CD8-positive, alpha-beta memory T cell (primary cell): ENCODE measurements at regions not wholly inside any gene's neighbourhood (a gene's known extent, or its start where the extent isn't known, plus 50 kb on each side); places are given as distances from the start of the nearest gene placed in this dataset.

Experiments
- CTCF ChIA-PET: fragments of 350-600 bp; sonication (Branson Sonifier 250); formaldehyde crosslinking; loops from one replicate; lab custom pipeline; 2021; ENCODE audit warnings: antibody characterized with exemption; lab: Charles Lee
- POLR2A ChIA-PET: fragments of 350-600 bp; sonication (Branson Sonifier 250); formaldehyde crosslinking; loops from one replicate; lab custom pipeline; 2021; ENCODE audit warnings: antibody characterized with exemption; lab: Charles Lee
- DNase-seq, 5 donors: peaks; one replicate each; pipeline versions ENCODE4 v3.0.0 to v3.0.0-alpha.2; 2020 to 2022; ENCODE audit warnings: mixed read lengths in 1 of 5
- H3K27ac ChIP-seq: one replicate; pipeline ENCODE4 v1.7.0; 2013; ENCODE audit warnings: low read depth, mild to moderate bottlenecking, low read length, moderate library complexity
- H3K27me3 ChIP-seq: 2 replicates; pipeline ENCODE4 v1.7.0; 2013; ENCODE audit warnings: low read length, mild to moderate bottlenecking; ENCODE audit not compliant: insufficient read depth, poor library complexity, severe bottlenecking
- H3K36me3 ChIP-seq: 2 replicates; pipeline ENCODE4 v1.7.0; 2013; ENCODE audit warnings: mild to moderate bottlenecking, low read length, moderate library complexity; ENCODE audit not compliant: insufficient read depth
- H3K4me1 ChIP-seq: 2 replicates; pipeline ENCODE4 v1.7.0; 2013; ENCODE audit warnings: mild to moderate bottlenecking, low read length, moderate library complexity; ENCODE audit not compliant: insufficient read depth
- H3K4me3 ChIP-seq: 2 replicates; pipeline ENCODE4 v1.7.0; 2013; ENCODE audit warnings: mild to moderate bottlenecking, low read length
- H3K9me3 ChIP-seq: 2 replicates; pipeline ENCODE4 v1.7.0; 2013; ENCODE audit warnings: mild to moderate bottlenecking, low read length
- H3K27ac Mint-ChIP-seq, 8 donors: one replicate each; pipeline ENCODE4 v1.8.0; 2020 to 2021; ENCODE audit warnings: mixed read lengths in 8 of 8, mild to moderate bottlenecking in 6 of 8, inconsistent platforms in 3 of 8, moderate library complexity in 3 of 8
- H3K27me3 Mint-ChIP-seq, 2 donors: one replicate each; pipeline ENCODE4 v1.8.0; 2020 to 2021; ENCODE audit warnings: mixed read lengths in 2 of 2, mild to moderate bottlenecking in 1 of 2, moderate library complexity in 1 of 2
- H3K36me3 Mint-ChIP-seq, 3 donors: one replicate each; pipeline ENCODE4 v1.8.0; 2020 to 2021; ENCODE audit warnings: mixed read lengths in 3 of 3, inconsistent platforms in 1 of 3, mild to moderate bottlenecking in 1 of 3
- H3K4me1 Mint-ChIP-seq, 3 donors: one replicate each; pipeline ENCODE4 v1.8.0; 2020 to 2021; ENCODE audit warnings: mixed read lengths in 3 of 3, inconsistent platforms in 1 of 3, mild to moderate bottlenecking in 1 of 3
- H3K4me3 Mint-ChIP-seq, 7 donors: one replicate each; pipeline ENCODE4 v1.8.0; 2020 to 2021; ENCODE audit warnings: mixed read lengths in 7 of 7, mild to moderate bottlenecking in 6 of 7, moderate library complexity in 4 of 7, inconsistent platforms in 2 of 7
- H3K9me3 Mint-ChIP-seq, 5 donors: one replicate each; pipeline ENCODE4 v1.8.0; 2020 to 2022; ENCODE audit warnings: mixed read lengths in 5 of 5, mild to moderate bottlenecking in 3 of 5, moderate library complexity in 2 of 5, inconsistent platforms in 1 of 5

DNA sequence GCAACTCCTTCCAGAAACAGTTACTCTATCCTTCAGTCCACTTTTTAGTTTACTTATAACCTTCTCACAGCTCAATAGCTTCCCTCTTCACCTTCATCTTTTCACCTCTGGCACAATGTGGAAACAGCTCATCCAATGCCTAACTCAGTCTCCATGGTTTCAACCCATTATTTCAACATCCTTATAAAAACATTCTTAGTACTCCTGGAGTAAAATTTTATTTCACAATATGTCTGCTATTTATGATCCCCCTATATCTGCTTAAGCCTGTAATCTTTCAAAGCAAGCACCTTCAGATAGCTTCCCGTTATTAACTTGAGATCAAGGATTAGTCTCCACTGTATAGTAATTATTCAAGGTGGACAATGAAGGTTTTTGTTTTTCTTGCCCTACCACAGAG, 156.3 kb downstream of the GASK1B start:
- H3K27me3 ChIP-seq, result no peaks in the 10 kb centered on the region
- no peaks in the 10 kb centered on the region for H3K4me1 Mint-ChIP-seq
- H3K9me3 Mint-ChIP-seq, result peaks cover 0 to 3% (median 0%) of the 10 kb centered on the region in 5 donors
- ChIA-PET CTCF (no interaction called here), POLR2A (no interaction called here)
- H3K9me3 ChIP-seq, result no peaks in the 10 kb centered on the region
- H3K27ac ChIP-seq, result no peak overlapping the region
- H3K4me3 Mint-ChIP-seq, result no peak overlapping the region
- H3K27ac Mint-ChIP-seq, result no peak overlapping the region
- H3K36me3 Mint-ChIP-seq, result no peaks in the 10 kb centered on the region
- H3K27me3 Mint-ChIP-seq, result no peaks in the 10 kb centered on the region
- H3K4me1 ChIP-seq, result no peaks in the 10 kb centered on the region
- DNase-seq, result no peak
- H3K4me3 ChIP-seq, result no peak overlapping the region
- no peaks in the 10 kb centered on the region for H3K36me3 ChIP-seq

- no peaks in the 10 kb centered on the region for H3K4me1 ChIP-seq
- DNase-seq, result no peak
- H3K27me3 Mint-ChIP-seq, result no peaks in the 10 kb centered on the region
- H3K36me3 ChIP-seq, result no peaks in the 10 kb centered on the region
- POLR2A ChIA-PET, result no interaction called here
- no peaks in the 10 kb centered on the region for H3K4me1 Mint-ChIP-seq
- H3K4me3 ChIP-seq, result no peak overlapping the region
- no peaks in the 10 kb centered on the region for H3K9me3 ChIP-seq
- H3K9me3 Mint-ChIP-seq, result peaks cover 0 to 3% (median 0%) of the 10 kb centered on the region in 5 donors
- no peak overlapping the region for H3K27ac ChIP-seq
- H3K27me3 ChIP-seq, result no peaks in the 10 kb centered on the region
- CTCF ChIA-PET, result no interaction called here
- H3K27ac Mint-ChIP-seq, result no peak overlapping the region
- H3K4me3 Mint-ChIP-seq, result no peak overlapping the region
- H3K36me3 Mint-ChIP-seq, result no peaks in the 10 kb centered on the region
Measured at GRCh38 chr4:158015241-158015640, 157.6 kb downstream of the GASK1B start.

- H3K36me3 ChIP-seq, result no peaks in the 10 kb centered on the region
- no peaks in the 10 kb centered on the region for H3K27me3 ChIP-seq
- H3K36me3 Mint-ChIP-seq, result no peaks in the 10 kb centered on the region
- no peaks in the 10 kb centered on the region for H3K4me1 Mint-ChIP-seq
- no peak for DNase-seq
- H3K4me3 Mint-ChIP-seq, result no peak overlapping the region
- no peaks in the 10 kb centered on the region for H3K9me3 ChIP-seq
- H3K4me3 ChIP-seq, result no peak overlapping the region
- CTCF ChIA-PET, result no interaction called here
- H3K4me1 ChIP-seq, result no peaks in the 10 kb centered on the region
- no peak overlapping the region for H3K27ac Mint-ChIP-seq
- peaks cover 0 to 3% (median 0%) of the 10 kb centered on the region in 5 donors for H3K9me3 Mint-ChIP-seq
- POLR2A ChIA-PET, result no interaction called here
- no peaks in the 10 kb centered on the region for H3K27me3 Mint-ChIP-seq
- H3K27ac ChIP-seq, result no peak overlapping the region
Measured at GRCh38 chr4:158013858-158014257, 159.0 kb downstream of the GASK1B start.

DNA sequence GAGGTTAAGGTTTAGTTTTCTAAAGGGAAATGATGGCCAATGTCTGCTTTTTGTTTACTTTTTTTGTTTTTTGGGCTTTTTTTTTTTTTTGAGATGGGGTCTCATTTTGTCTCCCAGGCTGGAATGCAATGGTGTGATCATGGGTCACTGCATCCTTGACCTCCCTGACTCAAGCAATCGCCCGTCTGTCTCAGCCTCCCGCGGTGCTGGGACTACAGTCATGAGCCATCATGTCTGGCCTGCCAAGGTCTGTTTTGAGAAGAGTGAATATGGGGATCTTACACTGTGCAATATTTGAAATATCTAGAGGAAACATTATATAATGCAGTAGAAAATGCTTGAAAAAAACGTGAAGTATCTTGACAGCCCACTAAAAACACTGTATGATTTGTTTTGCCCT, 162.5 kb downstream of the GASK1B start:
- Histone ChIP-seq H3K27ac (no peak overlapping the region), H3K27me3 (no peaks in the 10 kb centered on the region), H3K4me3 (no peak overlapping the region), H3K4me1 (no peaks in the 10 kb centered on the region), H3K9me3 (no peaks in the 10 kb centered on the region), H3K36me3 (no peaks in the 10 kb centered on the region)
- H3K27ac Mint-ChIP-seq, result no peak overlapping the region
- ChIA-PET CTCF (no interaction called here), POLR2A (no interaction called here)
- H3K36me3 Mint-ChIP-seq, result no peaks in the 10 kb centered on the region
- no peak for DNase-seq
- H3K9me3 Mint-ChIP-seq, result peaks cover 0 to 3% (median 0%) of the 10 kb centered on the region in 5 donors
- no peaks in the 10 kb centered on the region for H3K4me1 Mint-ChIP-seq
- H3K27me3 Mint-ChIP-seq, result no peaks in the 10 kb centered on the region
- no peak overlapping the region for H3K4me3 Mint-ChIP-seq

GRCh38 chr4:158008551-158009218, 164.1 kb downstream of the GASK1B start:
- peaks cover 0 to 5% (median 0%) of the 10 kb centered on the region in 5 donors for H3K9me3 Mint-ChIP-seq

DNA sequence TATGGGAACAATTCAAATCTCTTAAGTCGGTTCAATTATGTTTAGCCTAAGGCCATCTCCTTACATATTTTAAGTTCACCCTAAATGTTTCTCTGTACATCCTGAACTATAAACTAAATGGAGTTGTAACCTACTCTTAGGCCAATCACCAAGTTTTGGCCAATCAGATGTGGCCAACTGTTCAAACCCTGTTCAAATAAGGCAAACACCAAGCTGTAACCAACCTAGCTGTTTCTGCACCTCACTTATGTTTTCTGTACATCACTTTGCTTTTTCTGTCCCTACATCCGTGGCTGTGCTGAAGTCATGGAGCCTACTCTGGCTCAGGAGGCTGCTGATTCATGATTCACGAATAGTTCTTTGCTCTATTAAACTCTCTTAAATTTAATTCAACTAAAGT, 165.3 kb downstream of the GASK1B start:
- DNase-seq, result no peak
- Histone ChIP-seq H3K27ac (no peak overlapping the region), H3K4me3 (no peak overlapping the region), H3K4me1 (no peaks in the 10 kb centered on the region), H3K9me3 (no peaks in the 10 kb centered on the region), H3K27me3 (no peaks in the 10 kb centered on the region), H3K36me3 (no peaks in the 10 kb centered on the region)
- H3K27ac Mint-ChIP-seq, result no peak overlapping the region
- H3K27me3 Mint-ChIP-seq, result no peaks in the 10 kb centered on the region
- H3K4me1 Mint-ChIP-seq, result no peaks in the 10 kb centered on the region
- POLR2A ChIA-PET, result no interaction called here
- no peaks in the 10 kb centered on the region for H3K36me3 Mint-ChIP-seq
- H3K4me3 Mint-ChIP-seq, result no peak overlapping the region
- H3K9me3 Mint-ChIP-seq, result peaks cover 0 to 5% (median 0%) of the 10 kb centered on the region in 5 donors
- CTCF ChIA-PET, result no interaction called here

More at GRCh38 chr4:158008551-158009218, 164.1 kb downstream of the GASK1B start:
- CTCF ChIA-PET, result no interaction called here
- no peaks in the 10 kb centered on the region for H3K27me3 ChIP-seq
- Mint-ChIP-seq H3K27me3 (no peaks in the 10 kb centered on the region), H3K36me3 (no peaks in the 10 kb centered on the region), H3K27ac (no peak overlapping the region), H3K4me1 (no peaks in the 10 kb centered on the region), H3K4me3 (no peak overlapping the region)
- no peak overlapping the region for H3K27ac ChIP-seq
- H3K36me3 ChIP-seq, result no peaks in the 10 kb centered on the region
- no peaks in the 10 kb centered on the region for H3K9me3 ChIP-seq
- POLR2A ChIA-PET, result no interaction called here
- no peak overlapping the region for H3K4me3 ChIP-seq
- DNase-seq, result no peak
- no peaks in the 10 kb centered on the region for H3K4me1 ChIP-seq

- no peak overlapping the region for H3K4me3 ChIP-seq
- H3K4me3 Mint-ChIP-seq, result no peak overlapping the region
- H3K9me3 Mint-ChIP-seq, result peaks cover 0 to 5% (median 0%) of the 10 kb centered on the region in 5 donors
- H3K27me3 ChIP-seq, result no peaks in the 10 kb centered on the region
- no peaks in the 10 kb centered on the region for H3K4me1 Mint-ChIP-seq
- no peaks in the 10 kb centered on the region for H3K36me3 Mint-ChIP-seq
- no peak overlapping the region for H3K27ac ChIP-seq
- DNase-seq, result no peak
- ChIA-PET POLR2A (no interaction called here), CTCF (no interaction called here)
- H3K36me3 ChIP-seq, result no peaks in the 10 kb centered on the region
- no peaks in the 10 kb centered on the region for H3K4me1 ChIP-seq
- no peaks in the 10 kb centered on the region for H3K27me3 Mint-ChIP-seq
- no peak overlapping the region for H3K27ac Mint-ChIP-seq
- no peaks in the 10 kb centered on the region for H3K9me3 ChIP-seq
Measured at GRCh38 chr4:158006990-158007389, 165.8 kb downstream of the GASK1B start.

DNA sequence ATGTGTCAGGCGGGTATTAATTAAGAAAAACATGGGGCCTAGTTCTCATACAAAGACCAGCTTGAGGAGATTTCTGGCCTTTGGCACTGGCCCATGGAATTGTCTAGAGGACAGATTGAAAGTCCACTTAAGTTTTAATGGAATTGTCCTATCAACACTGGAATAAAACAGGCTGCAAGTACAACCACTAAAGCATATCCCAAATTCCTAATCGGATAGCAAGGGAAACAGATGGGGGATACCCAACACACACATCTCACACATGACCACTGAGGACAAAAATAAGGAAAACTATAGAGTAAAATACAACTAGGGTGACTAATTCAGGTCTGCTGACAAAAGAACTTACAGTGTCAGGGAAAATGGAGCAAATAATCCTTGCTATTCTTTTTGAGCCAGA, 167.8 kb downstream of the GASK1B start:
- Histone ChIP-seq H3K4me3 (no peak overlapping the region), H3K36me3 (no peaks in the 10 kb centered on the region), H3K9me3 (no peaks in the 10 kb centered on the region), H3K27me3 (no peaks in the 10 kb centered on the region), H3K27ac (no peak overlapping the region), H3K4me1 (no peaks in the 10 kb centered on the region)
- no peaks in the 10 kb centered on the region for H3K4me1 Mint-ChIP-seq
- no peaks in the 10 kb centered on the region for H3K27me3 Mint-ChIP-seq
- H3K4me3 Mint-ChIP-seq, result no peak overlapping the region
- CTCF ChIA-PET, result interaction anchor here (1.0 kb wide), 1 partner anchor 12 kb away, joined by 3 read pairs; no protein-coding TSS in a partner anchor
- DNase-seq, result no peak
- no peaks in the 10 kb centered on the region for H3K36me3 Mint-ChIP-seq
- POLR2A ChIA-PET, result no interaction called here
- no peak overlapping the region for H3K27ac Mint-ChIP-seq
- H3K9me3 Mint-ChIP-seq, result peaks cover 0 to 5% (median 0%) of the 10 kb centered on the region in 5 donors
